ENCODE measurements at regions not wholly inside any gene's neighbourhood (a gene's known extent, or its start where the extent isn't known, plus 50 kb on each side); places are given as distances from the start of the nearest gene placed in this dataset.

DNA sequence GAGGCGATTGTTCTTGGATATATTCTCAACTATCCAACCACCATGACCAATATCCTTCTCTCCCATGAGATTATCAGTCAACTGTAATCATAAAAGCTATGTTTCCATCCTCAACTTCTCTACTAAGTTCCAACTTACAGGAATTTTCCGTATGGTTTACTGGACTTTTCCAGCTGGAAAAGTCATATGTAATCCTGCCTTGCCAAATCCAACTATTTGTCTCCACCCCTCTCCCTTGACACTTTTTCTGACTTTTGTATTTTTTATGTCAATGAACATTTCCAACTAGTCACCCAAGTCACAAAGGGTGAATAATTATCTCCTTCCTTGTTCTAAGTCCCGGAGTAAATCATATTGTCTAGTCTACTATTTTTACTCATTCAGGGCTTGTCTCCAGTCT is 293.1 kb downstream of the USP25 start:
- H4K20me1 ChIP-seq (ENCODE audit: insufficient read depth): no peaks in the 10 kb centered on the region
- no peaks in the 10 kb centered on the region for H3K9me3 ChIP-seq (ENCODE audit: low read depth)
- H3K4me2 ChIP-seq (ENCODE audit: unreplicated experiment): no peak overlapping the region
- no peaks in the 10 kb centered on the region for H3K4me1 ChIP-seq (ENCODE audit: insufficient read depth)
- no peaks in the 10 kb centered on the region for H3F3A ChIP-seq (ENCODE audit: insufficient read depth)
- H3K27ac ChIP-seq: no peak overlapping the region
- 44 to 46% methylated on average over 3 of the region's 3 CpGs for WGBS, 2 experiments (ENCODE audit: low coverage in 1 of 2, low lambda C conversion rate in 2 of 2, missing lambda C conversion rate in 2 of 2)
- no peak overlapping the region for H3K9ac ChIP-seq
- no peak for TF ChIP-seq EZH2phosphoT487 (IDR thresholded peaks at IDR 0.05; ENCODE audit: insufficient read depth, low read depth)
- no peaks in the 10 kb centered on the region for H3K36me3 ChIP-seq (ENCODE audit: low read depth)
- no peaks in the 10 kb centered on the region for H3K79me2 ChIP-seq (ENCODE audit: insufficient read depth)
- no peaks in the 10 kb centered on the region for H3K27me3 ChIP-seq (replicated peaks; ENCODE audit: insufficient read depth)
- no peak overlapping the region for H3K4me3 ChIP-seq
- no peak overlapping the region for H2AFZ ChIP-seq
- peaks cover 4% of the 10 kb centered on the region; the same call in 1 of the 2 replicates for H3K9me2 ChIP-seq (ENCODE audit: insufficient read depth)
- DNase-seq: no peak
- in situ Hi-C loops (cut with MboI): no loop called here

DNA sequence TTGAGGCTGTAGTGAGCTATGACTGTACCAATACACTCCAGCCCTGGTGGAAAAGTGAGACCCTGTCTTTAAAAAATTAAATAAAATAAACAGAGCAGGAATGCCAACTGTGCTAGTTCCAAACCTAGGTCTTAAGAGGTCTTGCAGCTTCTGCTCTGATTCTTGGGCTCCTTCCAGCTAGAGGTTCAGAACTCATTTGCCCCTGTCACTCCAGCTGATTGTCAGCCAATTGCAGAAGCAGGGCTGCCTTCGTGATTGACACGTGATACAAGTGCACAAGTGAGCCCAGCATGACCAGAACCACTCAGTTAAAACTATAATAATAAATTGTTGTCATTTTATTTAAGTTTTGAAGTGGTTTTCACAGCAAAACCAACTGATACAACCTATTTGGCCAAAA is 298.4 kb downstream of the USP25 start:
- Histone ChIP-seq H2AFZ (no peak overlapping the region), H3K9me3 (ENCODE audit: low read depth) (no peaks in the 10 kb centered on the region), H3K27me3 (replicated peaks; ENCODE audit: insufficient read depth) (no peaks in the 10 kb centered on the region), H3F3A (ENCODE audit: insufficient read depth) (no peaks in the 10 kb centered on the region), H3K9ac (no peak overlapping the region), H3K4me3 (no peak overlapping the region), H4K20me1 (ENCODE audit: insufficient read depth) (no peaks in the 10 kb centered on the region), H3K79me2 (ENCODE audit: insufficient read depth) (no peaks in the 10 kb centered on the region), H3K4me1 (ENCODE audit: insufficient read depth) (no peaks in the 10 kb centered on the region), H3K9me2 (ENCODE audit: insufficient read depth) (peaks cover 4% of the 10 kb centered on the region), H3K4me2 (ENCODE audit: unreplicated experiment) (no peak overlapping the region), H3K36me3 (ENCODE audit: low read depth) (no peaks in the 10 kb centered on the region), H3K27ac (no peak overlapping the region)
- TF ChIP-seq EZH2phosphoT487 (IDR thresholded peaks at IDR 0.05; ENCODE audit: insufficient read depth, low read depth): no peak
- no peak for TF ChIP-seq EZH2 (IDR thresholded peaks at IDR 0.05; ENCODE audit: insufficient read depth, poor library complexity, severe bottlenecking)
- no peak for DNase-seq
- in situ Hi-C loops (cut with MboI): no loop called here
- WGBS, 2 experiments (ENCODE audit: low coverage in 1 of 2, low lambda C conversion rate in 2 of 2, missing lambda C conversion rate in 2 of 2): 69 to 70% methylated on average over 2 of the region's 2 CpGs

DNA sequence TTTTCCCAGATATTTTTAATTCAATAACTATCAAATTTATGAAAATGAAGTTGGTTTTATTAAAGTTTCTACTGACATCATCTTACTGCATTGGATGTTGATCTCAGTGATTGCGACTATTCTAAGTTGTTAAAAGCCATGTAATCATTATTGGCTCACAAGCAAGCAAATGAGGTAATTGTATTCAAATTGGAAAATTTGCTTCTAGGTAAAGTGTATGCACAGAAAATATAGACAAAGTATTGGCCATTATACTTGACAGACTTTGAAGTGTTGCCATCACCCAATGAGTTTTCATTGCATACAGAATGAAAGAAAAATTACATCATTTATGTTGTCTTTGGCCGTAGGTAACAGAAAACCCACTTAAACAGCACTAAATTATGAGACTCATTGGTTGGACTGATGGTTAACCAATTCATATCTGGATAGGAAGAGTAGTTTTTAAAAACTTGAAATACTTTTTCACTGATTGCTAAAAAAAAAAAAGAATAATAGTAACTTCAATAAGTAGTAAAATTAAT is 299.2 kb downstream of the USP25 start:
- Histone ChIP-seq H3K4me1 (ENCODE audit: insufficient read depth) (no peaks in the 10 kb centered on the region), H3K79me2 (ENCODE audit: insufficient read depth) (no peaks in the 10 kb centered on the region), H3K36me3 (ENCODE audit: low read depth) (no peaks in the 10 kb centered on the region), H3K4me2 (ENCODE audit: unreplicated experiment) (no peak overlapping the region), H3K9ac (no peak overlapping the region), H3K27me3 (replicated peaks; ENCODE audit: insufficient read depth) (no peaks in the 10 kb centered on the region), H3K4me3 (no peak overlapping the region), H3K9me3 (ENCODE audit: low read depth) (no peaks in the 10 kb centered on the region), H2AFZ (no peak overlapping the region), H4K20me1 (ENCODE audit: insufficient read depth) (no peaks in the 10 kb centered on the region), H3K9me2 (ENCODE audit: insufficient read depth) (peaks cover 4% of the 10 kb centered on the region), H3K27ac (no peak overlapping the region), H3F3A (ENCODE audit: insufficient read depth) (no peaks in the 10 kb centered on the region)
- 72 to 81% methylated on average over 2 of the region's 2 CpGs for WGBS, 2 experiments (ENCODE audit: low coverage in 1 of 2, low lambda C conversion rate in 2 of 2, missing lambda C conversion rate in 2 of 2)
- TF ChIP-seq EZH2phosphoT487 (IDR thresholded peaks at IDR 0.05; ENCODE audit: insufficient read depth, low read depth) (no peak), EZH2 (IDR thresholded peaks at IDR 0.05; ENCODE audit: insufficient read depth, poor library complexity, severe bottlenecking) (no peak)
- DNase-seq: no peak
- in situ Hi-C loops (cut with MboI): no loop called here

DNA sequence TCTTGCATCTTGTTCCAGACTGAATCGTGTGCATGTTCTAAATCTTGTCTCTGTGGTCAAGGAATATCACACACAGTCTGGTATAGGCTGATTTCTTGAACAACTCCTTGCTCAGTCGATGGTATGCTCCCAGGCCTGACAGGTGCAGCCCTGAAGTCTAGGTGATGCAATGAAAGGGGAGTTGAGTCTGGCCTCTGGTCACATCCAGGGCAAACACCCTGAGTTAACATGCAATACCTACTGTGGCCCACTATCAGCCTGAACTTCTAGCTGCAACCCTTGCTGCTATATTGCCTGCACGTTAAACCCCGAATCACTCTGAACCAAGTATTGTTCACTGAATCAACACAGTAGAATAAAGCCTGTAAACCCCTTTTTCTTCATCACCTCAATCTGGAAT is 303.4 kb downstream of the USP25 start:
- no peak for DNase-seq
- in situ Hi-C loops (cut with MboI): no loop called here
- WGBS, 2 experiments (ENCODE audit: low coverage in 1 of 2, low lambda C conversion rate in 2 of 2, missing lambda C conversion rate in 2 of 2): 84 to 94% methylated on average over 4 of the region's 4 CpGs
- Histone ChIP-seq H3F3A (ENCODE audit: insufficient read depth) (no peaks in the 10 kb centered on the region), H3K27ac (no peak overlapping the region), H3K4me2 (ENCODE audit: unreplicated experiment) (no peak overlapping the region), H3K9ac (no peak overlapping the region), H3K4me3 (no peak overlapping the region), H3K36me3 (ENCODE audit: low read depth) (no peaks in the 10 kb centered on the region), H2AFZ (no peak overlapping the region), H3K4me1 (ENCODE audit: insufficient read depth) (no peaks in the 10 kb centered on the region), H3K27me3 (replicated peaks; ENCODE audit: insufficient read depth) (no peaks in the 10 kb centered on the region), H3K9me2 (ENCODE audit: insufficient read depth) (no peaks in the 10 kb centered on the region; the same call in 1 of the 2 replicates), H4K20me1 (ENCODE audit: insufficient read depth) (no peaks in the 10 kb centered on the region), H3K9me3 (ENCODE audit: low read depth) (no peaks in the 10 kb centered on the region), H3K79me2 (ENCODE audit: insufficient read depth) (no peaks in the 10 kb centered on the region)
- no peak for TF ChIP-seq EZH2 (IDR thresholded peaks at IDR 0.05; ENCODE audit: insufficient read depth, poor library complexity, severe bottlenecking)
- TF ChIP-seq EZH2phosphoT487 (IDR thresholded peaks at IDR 0.05; ENCODE audit: insufficient read depth, low read depth): no peak

All from GM23248 (cell line).